PFSK-1 (cell line): ENCODE measurements at regions not wholly inside any gene's neighbourhood (a gene's known extent, or its start where the extent isn't known, plus 50 kb on each side); places are given as distances from the start of the nearest gene placed in this dataset.

Experiments
- FOXP2 ChIP-seq: optimal IDR thresholded peaks from 2 replicates; pipeline ENCODE3; 2011; ENCODE audit warnings: borderline replicate concordance, control low read depth, inconsistent platforms; ENCODE audit not compliant: insufficient read depth; ENCODE audit errors: extremely low read length, extremely low read depth
- POLR2AphosphoS5 ChIP-seq: IDR thresholded peaks from 2 replicates; pipeline ENCODE4 v1.6.1; 2012; ENCODE audit warnings: low read depth, mild to moderate bottlenecking, control low read depth, low read length, moderate library complexity
- REST ChIP-seq, 2 experiments: IDR thresholded peaks; 2 replicates each; pipeline versions ENCODE4 v1.6.1 to v1.8.0; 2011 to 2012; ENCODE audit warnings: low read depth in 2 of 2, low read length in 2 of 2, control low read depth in 1 of 2, inconsistent platforms in 1 of 2, mild to moderate bottlenecking in 1 of 2, moderate library complexity in 1 of 2; ENCODE audit not compliant: insufficient read depth in 1 of 2
- SIN3A ChIP-seq: IDR thresholded peaks from 2 replicates; pipeline ENCODE4 v1.6.1; 2012; ENCODE audit warnings: mild to moderate bottlenecking, low read length, moderate library complexity, borderline replicate concordance; ENCODE audit not compliant: insufficient read depth
- TAF1 ChIP-seq: IDR thresholded peaks from 2 replicates; pipeline ENCODE4 v1.6.1; 2012; ENCODE audit warnings: low read length, control low read depth, borderline replicate concordance; ENCODE audit not compliant: insufficient read depth

GRCh38 chr16:74232806-74233465 is 63.7 kb upstream of the PSMD7 start:
- TF ChIP-seq SIN3A (no peak), POLR2AphosphoS5 (no peak), FOXP2 (no peak), TAF1 (no peak), REST (IDR thresholded peaks at IDR 0.05; ENCODE audit: insufficient read depth in 1 of 2, low read depth in 2 of 2, low read length in 2 of 2) (no peak)

GRCh38 chr16:74230126-74230525 is 66.5 kb upstream of the PSMD7 start:
- TF ChIP-seq SIN3A (no peak), REST (IDR thresholded peaks at IDR 0.05; ENCODE audit: insufficient read depth in 1 of 2, low read depth in 2 of 2, low read length in 2 of 2) (no peak), TAF1 (no peak), FOXP2 (no peak), POLR2AphosphoS5 (no peak)

GRCh38 chr16:74226338-74226954 is 70.2 kb upstream of the PSMD7 start:
- TF ChIP-seq SIN3A (no peak), REST (IDR thresholded peaks at IDR 0.05; ENCODE audit: insufficient read depth in 1 of 2, low read depth in 2 of 2, low read length in 2 of 2) (no peak), FOXP2 (no peak), POLR2AphosphoS5 (no peak), TAF1 (no peak)

GRCh38 chr16:74224828-74225612 is 71.6 kb upstream of the PSMD7 start:
- no peak for TF ChIP-seq FOXP2
- no peak for TF ChIP-seq POLR2AphosphoS5
- no peak for TF ChIP-seq REST (IDR thresholded peaks at IDR 0.05; ENCODE audit: insufficient read depth in 1 of 2, low read depth in 2 of 2, low read length in 2 of 2)
- TF ChIP-seq TAF1, result no peak
- TF ChIP-seq SIN3A, result no peak
